ENCODE measurements at regions not wholly inside any gene's neighbourhood (a gene's known extent, or its start where the extent isn't known, plus 50 kb on each side); places are given as distances from the start of the nearest gene placed in this dataset.

- peaks cover 3% of the 10 kb centered on the region for H3K27me3 ChIP-seq (ENCODE audit: control insufficient read depth, insufficient read depth, low read length)
- H3K27ac ChIP-seq (ENCODE audit: low read depth, low read length), result no peak overlapping the region
- H3K9ac ChIP-seq (ENCODE audit: low read length), result no peak overlapping the region
- no peaks in the 10 kb centered on the region for H3K4me1 ChIP-seq (ENCODE audit: control insufficient read depth, insufficient read depth, low read length)
- H3K36me3 ChIP-seq (ENCODE audit: control insufficient read depth, insufficient read depth, low read length), result no peaks in the 10 kb centered on the region
- no peak overlapping the region for H3K4me3 ChIP-seq (ENCODE audit: low read length)
Measured at GRCh38 chr14:104467641-104468040, 111.9 kb upstream of the C14orf180 start.

GRCh38 chr14:104469591-104469990, 110.0 kb upstream of the C14orf180 start:
- Histone ChIP-seq H3K4me3 (ENCODE audit: low read length) (no peak overlapping the region), H3K9ac (ENCODE audit: low read length) (no peak overlapping the region), H3K4me1 (ENCODE audit: control insufficient read depth, insufficient read depth, low read length) (no peaks in the 10 kb centered on the region), H3K27me3 (ENCODE audit: control insufficient read depth, insufficient read depth, low read length) (no peaks in the 10 kb centered on the region), H3K27ac (ENCODE audit: low read depth, low read length) (no peak overlapping the region), H3K36me3 (ENCODE audit: control insufficient read depth, insufficient read depth, low read length) (no peaks in the 10 kb centered on the region)

- H3K36me3 ChIP-seq (ENCODE audit: control insufficient read depth, insufficient read depth, low read length), result no peaks in the 10 kb centered on the region
- H3K27me3 ChIP-seq (ENCODE audit: control insufficient read depth, insufficient read depth, low read length), result no peaks in the 10 kb centered on the region
- no peaks in the 10 kb centered on the region for H3K4me1 ChIP-seq (ENCODE audit: control insufficient read depth, insufficient read depth, low read length)
- no peak overlapping the region for H3K27ac ChIP-seq (ENCODE audit: low read depth, low read length)
- no peak overlapping the region for H3K4me3 ChIP-seq (ENCODE audit: low read length)
- no peak overlapping the region for H3K9ac ChIP-seq (ENCODE audit: low read length)
Measured at GRCh38 chr14:104470588-104470987, 109.0 kb upstream of the C14orf180 start.

GRCh38 chr14:104471114-104471513, 108.5 kb upstream of the C14orf180 start:
- Histone ChIP-seq H3K4me3 (ENCODE audit: low read length) (no peak overlapping the region), H3K27ac (ENCODE audit: low read depth, low read length) (no peak overlapping the region)

GRCh38 chr14:104472073-104472472, 107.5 kb upstream of the C14orf180 start:
- H3K36me3 ChIP-seq (ENCODE audit: control insufficient read depth, insufficient read depth, low read length), result no peaks in the 10 kb centered on the region
- H3K4me1 ChIP-seq (ENCODE audit: control insufficient read depth, insufficient read depth, low read length), result no peaks in the 10 kb centered on the region
- H3K9ac ChIP-seq (ENCODE audit: low read length), result no peak overlapping the region
- H3K4me3 ChIP-seq (ENCODE audit: low read length), result no peak overlapping the region
- no peaks in the 10 kb centered on the region for H3K27me3 ChIP-seq (ENCODE audit: control insufficient read depth, insufficient read depth, low read length)
- no peak overlapping the region for H3K27ac ChIP-seq (ENCODE audit: low read depth, low read length)

More at GRCh38 chr14:104471114-104471513, 108.5 kb upstream of the C14orf180 start:
- H3K9ac ChIP-seq (ENCODE audit: low read length), result no peak overlapping the region
- H3K36me3 ChIP-seq (ENCODE audit: control insufficient read depth, insufficient read depth, low read length), result no peaks in the 10 kb centered on the region
- no peaks in the 10 kb centered on the region for H3K4me1 ChIP-seq (ENCODE audit: control insufficient read depth, insufficient read depth, low read length)
- no peaks in the 10 kb centered on the region for H3K27me3 ChIP-seq (ENCODE audit: control insufficient read depth, insufficient read depth, low read length)

- Histone ChIP-seq H3K27me3 (ENCODE audit: control insufficient read depth, insufficient read depth, low read length) (no peaks in the 10 kb centered on the region), H3K9ac (ENCODE audit: low read length) (no peak overlapping the region), H3K4me3 (ENCODE audit: low read length) (no peak overlapping the region), H3K27ac (ENCODE audit: low read depth, low read length) (no peak overlapping the region), H3K36me3 (ENCODE audit: control insufficient read depth, insufficient read depth, low read length) (no peaks in the 10 kb centered on the region), H3K4me1 (ENCODE audit: control insufficient read depth, insufficient read depth, low read length) (no peaks in the 10 kb centered on the region)
Measured at GRCh38 chr14:104472536-104473243, 106.9 kb upstream of the C14orf180 start.

GRCh38 chr14:104473244-104473565, 106.4 kb upstream of the C14orf180 start:
- H3K4me1 ChIP-seq (ENCODE audit: control insufficient read depth, insufficient read depth, low read length), result no peaks in the 10 kb centered on the region
- no peaks in the 10 kb centered on the region for H3K36me3 ChIP-seq (ENCODE audit: control insufficient read depth, insufficient read depth, low read length)
- no peak overlapping the region for H3K4me3 ChIP-seq (ENCODE audit: low read length)
- H3K27ac ChIP-seq (ENCODE audit: low read depth, low read length), result no peak overlapping the region
- no peak overlapping the region for H3K9ac ChIP-seq (ENCODE audit: low read length)
- H3K27me3 ChIP-seq (ENCODE audit: control insufficient read depth, insufficient read depth, low read length), result no peaks in the 10 kb centered on the region

GRCh38 chr14:104473649-104474494, 105.7 kb upstream of the C14orf180 start:
- H3K9ac ChIP-seq (ENCODE audit: low read length), result no peak overlapping the region
- no peak overlapping the region for H3K4me3 ChIP-seq (ENCODE audit: low read length)
- H3K27me3 ChIP-seq (ENCODE audit: control insufficient read depth, insufficient read depth, low read length), result no peaks in the 10 kb centered on the region

GRCh38 chr14:104474495-104475213, 104.9 kb upstream of the C14orf180 start:
- no peaks in the 10 kb centered on the region for H3K27me3 ChIP-seq (ENCODE audit: control insufficient read depth, insufficient read depth, low read length)
- no peak overlapping the region for H3K4me3 ChIP-seq (ENCODE audit: low read length)
- no peak overlapping the region for H3K27ac ChIP-seq (ENCODE audit: low read depth, low read length)
- H3K4me1 ChIP-seq (ENCODE audit: control insufficient read depth, insufficient read depth, low read length), result no peaks in the 10 kb centered on the region
- H3K9ac ChIP-seq (ENCODE audit: low read length), result no peak overlapping the region
- no peaks in the 10 kb centered on the region for H3K36me3 ChIP-seq (ENCODE audit: control insufficient read depth, insufficient read depth, low read length)

More at GRCh38 chr14:104473649-104474494, 105.7 kb upstream of the C14orf180 start:
- Histone ChIP-seq H3K27ac (ENCODE audit: low read depth, low read length) (no peak overlapping the region), H3K36me3 (ENCODE audit: control insufficient read depth, insufficient read depth, low read length) (no peaks in the 10 kb centered on the region), H3K4me1 (ENCODE audit: control insufficient read depth, insufficient read depth, low read length) (no peaks in the 10 kb centered on the region)

GRCh38 chr14:104475256-104475655, 104.3 kb upstream of the C14orf180 start:
- Histone ChIP-seq H3K4me1 (ENCODE audit: control insufficient read depth, insufficient read depth, low read length) (no peaks in the 10 kb centered on the region), H3K4me3 (ENCODE audit: low read length) (no peak overlapping the region), H3K9ac (ENCODE audit: low read length) (no peak overlapping the region), H3K27ac (ENCODE audit: low read depth, low read length) (no peak overlapping the region), H3K36me3 (ENCODE audit: control insufficient read depth, insufficient read depth, low read length) (no peaks in the 10 kb centered on the region), H3K27me3 (ENCODE audit: control insufficient read depth, insufficient read depth, low read length) (no peaks in the 10 kb centered on the region)

GRCh38 chr14:104475802-104476201, 103.8 kb upstream of the C14orf180 start:
- H3K4me1 ChIP-seq (ENCODE audit: control insufficient read depth, insufficient read depth, low read length), result no peaks in the 10 kb centered on the region
- no peak overlapping the region for H3K4me3 ChIP-seq (ENCODE audit: low read length)

GRCh38 chr14:104476437-104476836, 103.1 kb upstream of the C14orf180 start:
- H3K4me1 ChIP-seq (ENCODE audit: control insufficient read depth, insufficient read depth, low read length), result no peaks in the 10 kb centered on the region
- no peaks in the 10 kb centered on the region for H3K36me3 ChIP-seq (ENCODE audit: control insufficient read depth, insufficient read depth, low read length)
- no peak overlapping the region for H3K27ac ChIP-seq (ENCODE audit: low read depth, low read length)
- H3K4me3 ChIP-seq (ENCODE audit: low read length), result no peak overlapping the region
- H3K27me3 ChIP-seq (ENCODE audit: control insufficient read depth, insufficient read depth, low read length), result no peaks in the 10 kb centered on the region
- no peak overlapping the region for H3K9ac ChIP-seq (ENCODE audit: low read length)

More at GRCh38 chr14:104475802-104476201, 103.8 kb upstream of the C14orf180 start:
- Histone ChIP-seq H3K27me3 (ENCODE audit: control insufficient read depth, insufficient read depth, low read length) (no peaks in the 10 kb centered on the region), H3K36me3 (ENCODE audit: control insufficient read depth, insufficient read depth, low read length) (no peaks in the 10 kb centered on the region), H3K27ac (ENCODE audit: low read depth, low read length) (no peak overlapping the region), H3K9ac (ENCODE audit: low read length) (no peak overlapping the region)

Measured in rectal smooth muscle tissue (tissue), 1 donor.